Panc1 (cell line): ENCODE measurements at regions not wholly inside any gene's neighbourhood (a gene's known extent, or its start where the extent isn't known, plus 50 kb on each side); places are given as distances from the start of the nearest gene placed in this dataset.
A peak's percentile ranks its signal among the peaks of the same experiment; 100 is the strongest.
"Not testable (repeated sequence)": the region's sequence is repeated elsewhere in the genome, so short reads cannot be mapped to it uniquely, and the experiment has no call there.

Experiments used
- ATAC-seq: fragments of 200-7000 bp; cut with Tn5 transposase; 2 replicates; pipeline ENCODE4 v1.9.1; 2020; ENCODE audit warnings: mild to moderate bottlenecking, moderate library complexity
- BruUV-seq: library from RNA; stranded (reverse); fragments of 400-500 nt; replicated peaks from 2 replicates; lab custom pipeline; 2021; lab: Mats Ljungman, UMichigan
- CTCF ChIA-PET: fragments of 300-600 bp; sonication (Branson Sonifier 250); formaldehyde crosslinking; loops from one replicate; lab custom pipeline; 2022; ENCODE audit warnings: antibody characterized with exemption; lab: Charles Lee
- POLR2A ChIA-PET: fragments of 300-600 bp; sonication (Branson Sonifier 250); formaldehyde crosslinking; loops from one replicate; lab custom pipeline; 2022; ENCODE audit warnings: antibody characterized with exemption; lab: Charles Lee
- DNase-seq: peaks from one replicate; pipeline ENCODE4 v3.0.0-alpha.2; 2010; ENCODE audit warnings: low read depth, low spot score
- H3K27ac ChIP-seq: 2 replicates; pipeline ENCODE4 v1.5.1; 2011; ENCODE audit warnings: mild to moderate bottlenecking, low read length, inconsistent platforms
- H3K27me3 ChIP-seq: fragments of 200-500 bp; sonication (Bioruptor generic); 2 replicates; pipeline ENCODE4 v1.6.0; 2014; ENCODE audit warnings: low read length, inconsistent platforms; ENCODE audit not compliant: control insufficient read depth, insufficient read depth
- H3K36me3 ChIP-seq: fragments of 200-500 bp; sonication (Bioruptor generic); 2 replicates; pipeline ENCODE4 v1.5.1; 2014; ENCODE audit warnings: inconsistent platforms, mild to moderate bottlenecking, low read length, moderate library complexity; ENCODE audit not compliant: control insufficient read depth, insufficient read depth
- H3K4me1 ChIP-seq: 2 replicates; pipeline ENCODE4 v1.5.1; 2011; ENCODE audit warnings: inconsistent platforms, mild to moderate bottlenecking, low read length, moderate library complexity; ENCODE audit not compliant: control insufficient read depth, insufficient read depth
- H3K4me3 ChIP-seq, 2 experiments: 2 replicates each; pipeline ENCODE4 v1.5.1; 2011 to 2012; ENCODE audit warnings: low read depth in 2 of 2, low read length in 2 of 2, mild to moderate bottlenecking in 2 of 2, inconsistent platforms in 1 of 2, moderate library complexity in 1 of 2
- H3K9me3 ChIP-seq: fragments of 200-500 bp; sonication (Bioruptor generic); 2 replicates; pipeline ENCODE4 v1.5.1; 2014; ENCODE audit warnings: low read depth, mild to moderate bottlenecking, inconsistent platforms, low read length, moderate library complexity; ENCODE audit not compliant: control insufficient read depth, insufficient read depth
- POLR2AphosphoS5 ChIP-seq: IDR thresholded peaks from 2 replicates; pipeline ENCODE4 v1.6.1; 2012; ENCODE audit warnings: mild to moderate bottlenecking, low read depth, low read length, moderate library complexity
- REST ChIP-seq, 2 experiments: IDR thresholded peaks; 2 replicates each; pipeline ENCODE4 v1.6.1; 2011 to 2012; ENCODE audit warnings: low read depth in 2 of 2, control low read depth in 1 of 2, low read length in 1 of 2, mild to moderate bottlenecking in 1 of 2, moderate library complexity in 1 of 2; ENCODE audit not compliant: insufficient read depth in 1 of 2
- SIN3A ChIP-seq: IDR thresholded peaks from 2 replicates; pipeline ENCODE4 v1.6.1; 2012; ENCODE audit warnings: low read depth, mild to moderate bottlenecking, low read length, moderate library complexity, borderline replicate concordance; ENCODE audit not compliant: insufficient read depth
- in situ Hi-C: cut with HindIII; loops from 2 replicates; pipeline ENCODE4 v1.10.0; 2016; ENCODE audit warnings: low sequenced_read_pairs, low pct_unique_long_range_greater_than_20kb
- intact Hi-C: fragments of 100-400 bp; cut with micrococcal nuclease; formaldehyde crosslinking; loops from one replicate; pipeline ENCODE4 v1.10.0; 2022; ENCODE audit not compliant: unreplicated experiment
- TF ChIP-seq, protein P1 (sequence below): fragments of 450-650 bp; IDR thresholded peaks from 2 replicates; pipeline ENCODE4 v1.5.1; 2017; ENCODE audit warnings: mild to moderate bottlenecking

GRCh38 chr6:140445474-140446004 is 1071.1 kb upstream of the CITED2 start:
- intact Hi-C loops (no loop called here), in situ Hi-C loops (no loop called here)
- Histone ChIP-seq H3K4me3 (no peak overlapping the region), H3K9me3 (no peaks in the 10 kb centered on the region), H3K4me1 (no peaks in the 10 kb centered on the region), H3K36me3 (no peaks in the 10 kb centered on the region), H3K27ac (peak overlapping the region; percentile 34; the same call in 1 of the 2 replicates), H3K27me3 (no peaks in the 10 kb centered on the region)
- CTCF ChIA-PET, result no interaction called here
- DNase-seq, result no peak
- POLR2A ChIA-PET, result no interaction called here
- BruUV-seq, result no TSS peak
- no peak for ATAC-seq
- TF ChIP-seq SIN3A, result no peak

DNA sequence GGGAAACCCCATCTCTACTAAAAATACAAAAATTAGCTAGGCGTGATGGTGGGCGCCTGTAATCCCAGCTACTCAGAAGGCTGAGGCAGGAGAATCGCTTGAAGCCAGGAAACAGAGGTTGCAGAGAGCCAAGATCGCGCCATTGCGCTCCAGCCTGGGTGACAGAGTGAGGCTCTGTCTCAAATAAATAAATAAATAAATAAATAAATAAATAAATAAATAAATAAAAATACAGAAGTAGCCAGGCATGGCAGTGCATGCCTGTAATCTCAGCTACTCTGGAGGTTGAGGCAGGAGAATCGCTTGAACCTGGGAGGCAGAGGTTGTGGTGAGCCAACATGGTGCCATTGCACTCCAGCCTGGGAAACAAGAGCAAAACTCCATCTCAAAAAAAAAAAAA is 1068.7 kb upstream of the CITED2 start:
- in situ Hi-C loops, DNase-seq, H3K4me3 ChIP-seq, H3K9me3 ChIP-seq, intact Hi-C loops, CTCF ChIA-PET, H3K4me1 ChIP-seq, BruUV-seq, POLR2A ChIA-PET, H3K27me3 ChIP-seq, H3K36me3 ChIP-seq, H3K27ac ChIP-seq, ATAC-seq: not testable (repeated sequence)

GRCh38 chr6:140441256-140441655 is 1066.8 kb upstream of the CITED2 start:
- H3K27me3 ChIP-seq, result no peaks in the 10 kb centered on the region
- in situ Hi-C loops (no loop called here), intact Hi-C loops (no loop called here)
- H3K9me3 ChIP-seq, result no peaks in the 10 kb centered on the region; the same call in 1 of the 2 replicates
- no TSS peak for BruUV-seq
- TF ChIP-seq POLR2AphosphoS5 (no peak), SIN3A (no peak)
- TF ChIP-seq, protein P1, sequence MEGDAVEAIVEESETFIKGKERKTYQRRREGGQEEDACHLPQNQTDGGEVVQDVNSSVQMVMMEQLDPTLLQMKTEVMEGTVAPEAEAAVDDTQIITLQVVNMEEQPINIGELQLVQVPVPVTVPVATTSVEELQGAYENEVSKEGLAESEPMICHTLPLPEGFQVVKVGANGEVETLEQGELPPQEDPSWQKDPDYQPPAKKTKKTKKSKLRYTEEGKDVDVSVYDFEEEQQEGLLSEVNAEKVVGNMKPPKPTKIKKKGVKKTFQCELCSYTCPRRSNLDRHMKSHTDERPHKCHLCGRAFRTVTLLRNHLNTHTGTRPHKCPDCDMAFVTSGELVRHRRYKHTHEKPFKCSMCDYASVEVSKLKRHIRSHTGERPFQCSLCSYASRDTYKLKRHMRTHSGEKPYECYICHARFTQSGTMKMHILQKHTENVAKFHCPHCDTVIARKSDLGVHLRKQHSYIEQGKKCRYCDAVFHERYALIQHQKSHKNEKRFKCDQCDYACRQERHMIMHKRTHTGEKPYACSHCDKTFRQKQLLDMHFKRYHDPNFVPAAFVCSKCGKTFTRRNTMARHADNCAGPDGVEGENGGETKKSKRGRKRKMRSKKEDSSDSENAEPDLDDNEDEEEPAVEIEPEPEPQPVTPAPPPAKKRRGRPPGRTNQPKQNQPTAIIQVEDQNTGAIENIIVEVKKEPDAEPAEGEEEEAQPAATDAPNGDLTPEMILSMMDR, result peak; percentile 58
- peak overlapping the region; percentile 39; the same call in 1 of the 2 replicates for H3K27ac ChIP-seq
- ChIA-PET CTCF (no interaction called here), POLR2A (no interaction called here)
- no peaks in the 10 kb centered on the region for H3K4me1 ChIP-seq
- ATAC-seq (no peak), DNase-seq (peak; percentile 18)
- H3K4me3 ChIP-seq, result no peak overlapping the region
- no peaks in the 10 kb centered on the region for H3K36me3 ChIP-seq

- ChIA-PET POLR2A (no interaction called here), CTCF (no interaction called here)
- no peak for TF ChIP-seq REST (IDR thresholded peaks at IDR 0.05; ENCODE audit: insufficient read depth in 1 of 2, low read depth in 2 of 2, low read length in 1 of 2)
- Histone ChIP-seq H3K36me3 (no peaks in the 10 kb centered on the region), H3K4me1 (no peaks in the 10 kb centered on the region), H3K27me3 (no peaks in the 10 kb centered on the region), H3K4me3 (no peak overlapping the region), H3K27ac (peak overlapping the region; percentile 29; the same call in 1 of the 2 replicates), H3K9me3 (no peaks in the 10 kb centered on the region; the same call in 1 of the 2 replicates)
- intact Hi-C loops, result no loop called here
- in situ Hi-C loops, result no loop called here
- DNase-seq (no peak), ATAC-seq (no peak)
- no TSS peak for BruUV-seq
These were observed 1065.9 kb upstream of the CITED2 start for GRCh38 chr6:140440223-140440835.
